Loucy (cell line): ENCODE measurements at regions not wholly inside any gene's neighbourhood (a gene's known extent, or its start where the extent isn't known, plus 50 kb on each side); places are given as distances from the start of the nearest gene placed in this dataset.

ENCODE experiments used
- H2AFZ ChIP-seq: fragments of 200-600 bp; sonication (generic); 2 replicates; pipeline ENCODE4 v1.6.0; 2016; ENCODE audit warnings: antibody characterized with exemption, mild to moderate bottlenecking, low read length, moderate library complexity
- H3F3A ChIP-seq: fragments of 200-600 bp; 2 replicates; pipeline ENCODE4 v1.6.0; 2016; ENCODE audit warnings: antibody characterized with exemption, low read depth, mild to moderate bottlenecking
- H3K27me3 ChIP-seq: fragments of 200-600 bp; sonication (generic); 2 replicates; pipeline ENCODE4 v1.6.1; 2014; ENCODE audit warnings: low read length, mild to moderate bottlenecking; ENCODE audit not compliant: insufficient read depth, poor library complexity, severe bottlenecking
- H3K36me3 ChIP-seq: fragments of 200-600 bp; sonication (generic); 2 replicates; pipeline ENCODE4 v1.6.1; 2016; ENCODE audit warnings: low read length; ENCODE audit not compliant: insufficient read depth
- H3K4me1 ChIP-seq: fragments of 200-600 bp; sonication (generic); 2 replicates; pipeline ENCODE4 v1.5.1; 2014; ENCODE audit warnings: low read length, mild to moderate bottlenecking; ENCODE audit not compliant: insufficient read depth, poor library complexity, severe bottlenecking
- H3K4me2 ChIP-seq: fragments of 200-600 bp; sonication (generic); 2 replicates; pipeline ENCODE4 v1.6.0; 2014; ENCODE audit warnings: antibody characterized with exemption, low read length, low read depth, mild to moderate bottlenecking; ENCODE audit not compliant: poor library complexity, severe bottlenecking
- H3K4me3 ChIP-seq: fragments of 200-600 bp; sonication (generic); 2 replicates; pipeline ENCODE4 v1.5.1; 2014; ENCODE audit warnings: low read length, mild to moderate bottlenecking, mixed read lengths; ENCODE audit not compliant: poor library complexity, severe bottlenecking
- H3K79me2 ChIP-seq: fragments of 200-600 bp; sonication (generic); 2 replicates; pipeline ENCODE4 v1.6.1; 2014; ENCODE audit warnings: low read length; ENCODE audit not compliant: insufficient read depth
- H3K9ac ChIP-seq: fragments of 200-600 bp; sonication (generic); 2 replicates; pipeline ENCODE4 v1.6.0; 2014; ENCODE audit warnings: mild to moderate bottlenecking, low read depth, low read length, moderate library complexity; ENCODE audit not compliant: poor library complexity, severe bottlenecking
- H3K9me2 ChIP-seq: fragments of 200-600 bp; sonication (generic); replicated peaks from 2 replicates; pipeline ENCODE4 v1.6.1; 2016; ENCODE audit warnings: low read depth, low read length, mixed read lengths
- H3K9me3 ChIP-seq: fragments of 200-600 bp; sonication (generic); 2 replicates; pipeline ENCODE4 v1.6.1; 2014; ENCODE audit warnings: mild to moderate bottlenecking, antibody characterized with exemption, low read length, low read depth; ENCODE audit not compliant: insufficient read depth
- H4K20me1 ChIP-seq: fragments of 200-600 bp; sonication (generic); 2 replicates; pipeline ENCODE4 v1.6.0; 2014; ENCODE audit warnings: antibody characterized with exemption, low read length, mild to moderate bottlenecking; ENCODE audit not compliant: insufficient read depth, poor library complexity, severe bottlenecking
- CTCF ChIP-seq: fragments of 200-600 bp; sonication (generic); conservative IDR thresholded peaks from 2 replicates; pipeline ENCODE4 v1.5.1; 2014; ENCODE audit warnings: mild to moderate bottlenecking, antibody characterized with exemption, low read length
- EZH2phosphoT487 ChIP-seq: fragments of 200-600 bp; IDR thresholded peaks from 2 replicates; pipeline ENCODE4 v1.6.1; 2018; ENCODE audit warnings: antibody characterized with exemption, mild to moderate bottlenecking, moderate library complexity, borderline replicate concordance

DNA sequence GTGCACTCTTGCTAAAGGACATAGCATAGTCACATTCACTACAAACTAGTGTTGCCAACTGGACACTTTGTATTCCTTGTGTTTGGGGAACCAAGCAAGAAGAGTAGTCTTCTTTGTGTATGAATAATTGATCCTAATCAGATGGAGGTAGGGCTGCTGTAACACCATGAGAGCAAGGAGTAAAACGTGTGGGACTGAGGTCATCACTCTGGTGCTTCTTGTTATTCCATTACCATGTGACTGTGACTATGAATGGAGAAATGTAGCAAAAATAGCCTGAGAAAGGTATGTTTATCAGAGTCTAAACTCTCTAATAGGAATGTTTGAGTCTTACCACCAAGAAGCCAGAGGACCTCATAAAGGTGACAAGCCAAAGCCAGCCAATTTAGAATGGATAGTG, 966.9 kb downstream of the TAF11L14 start:
- H3K4me1 ChIP-seq, result no peaks in the 10 kb centered on the region
- H3K4me3 ChIP-seq, result no peak overlapping the region
- no peaks in the 10 kb centered on the region for H3K27me3 ChIP-seq
- H2AFZ ChIP-seq, result no peak overlapping the region
- no peaks in the 10 kb centered on the region for H3K9me2 ChIP-seq
- no peak overlapping the region for H3K9ac ChIP-seq
- H3F3A ChIP-seq, result no peaks in the 10 kb centered on the region
- TF ChIP-seq CTCF, result no peak
- no peak for TF ChIP-seq EZH2phosphoT487
- H3K79me2 ChIP-seq, result no peaks in the 10 kb centered on the region
- no peaks in the 10 kb centered on the region for H3K36me3 ChIP-seq
- 0 out of 2 replicates have a peak, but pooled peaks cover 1% of the 10 kb centered on the region for H3K9me3 ChIP-seq
- H4K20me1 ChIP-seq, result no peaks in the 10 kb centered on the region
- no peak overlapping the region for H3K4me2 ChIP-seq

GRCh38 chr5:18602402-18602801, 968.1 kb downstream of the TAF11L14 start:
- Histone ChIP-seq H3K4me2 (no peak overlapping the region), H3K9me2 (no peaks in the 10 kb centered on the region), H3K36me3 (no peaks in the 10 kb centered on the region), H3K9ac (no peak overlapping the region), H4K20me1 (no peaks in the 10 kb centered on the region), H3F3A (no peaks in the 10 kb centered on the region), H3K9me3 (no peaks in the 10 kb centered on the region), H3K27me3 (no peaks in the 10 kb centered on the region), H3K4me1 (no peaks in the 10 kb centered on the region), H3K79me2 (no peaks in the 10 kb centered on the region), H2AFZ (no peak overlapping the region), H3K4me3 (no peak overlapping the region)
- TF ChIP-seq CTCF (no peak), EZH2phosphoT487 (no peak)

DNA sequence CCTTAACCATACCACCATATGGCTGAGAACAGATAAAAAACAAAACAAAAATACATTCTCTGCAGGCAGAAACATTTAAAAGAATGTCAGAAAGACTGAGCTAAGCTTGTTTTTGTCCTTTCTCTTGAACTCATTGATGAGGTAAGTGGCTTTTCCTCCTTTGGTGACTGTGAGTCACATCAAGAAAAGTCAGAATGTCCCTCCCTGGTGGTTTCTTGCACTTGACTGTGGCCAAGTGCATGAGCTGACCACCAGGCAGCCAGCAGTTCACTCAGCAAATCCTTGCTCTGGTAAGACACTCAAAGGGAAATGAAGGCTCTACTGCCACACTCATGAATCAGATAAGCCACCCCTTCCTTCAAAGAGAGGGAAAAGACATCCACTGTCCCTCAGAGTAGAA, 970.9 kb downstream of the TAF11L14 start:
- Histone ChIP-seq H2AFZ (no peak overlapping the region), H4K20me1 (no peaks in the 10 kb centered on the region), H3K4me3 (no peak overlapping the region), H3F3A (no peaks in the 10 kb centered on the region), H3K9ac (no peak overlapping the region), H3K79me2 (no peaks in the 10 kb centered on the region), H3K4me2 (no peak overlapping the region), H3K36me3 (no peaks in the 10 kb centered on the region), H3K9me3 (no peaks in the 10 kb centered on the region), H3K4me1 (no peaks in the 10 kb centered on the region), H3K27me3 (no peaks in the 10 kb centered on the region), H3K9me2 (no peaks in the 10 kb centered on the region)
- TF ChIP-seq EZH2phosphoT487 (no peak), CTCF (no peak)
